ENCODE measurements at regions not wholly inside any gene's neighbourhood (a gene's known extent, or its start where the extent isn't known, plus 50 kb on each side); places are given as distances from the start of the nearest gene placed in this dataset.
"Not testable (repeated sequence)": the region's sequence is repeated elsewhere in the genome, so short reads cannot be mapped to it uniquely, and the experiment has no call there.

DNA sequence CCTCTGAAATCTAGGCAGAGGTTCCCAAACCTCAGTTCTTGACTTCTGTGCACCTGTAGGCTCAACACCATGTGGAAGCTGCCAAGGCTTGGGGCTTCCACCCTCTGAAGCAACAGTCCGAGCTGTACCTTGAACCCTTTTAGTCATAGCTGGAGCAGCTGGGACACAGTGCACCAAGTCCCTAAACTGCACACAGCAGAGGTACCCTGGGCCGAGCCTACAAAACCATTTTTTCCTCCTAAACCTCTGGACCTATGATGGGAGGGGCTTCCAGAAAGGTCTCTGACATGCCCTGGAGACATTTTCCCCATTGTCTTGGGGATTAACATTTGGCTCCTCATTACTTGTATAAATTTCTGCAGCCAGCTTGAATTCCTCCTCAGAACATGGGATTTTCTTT, 168.8 kb downstream of the TLE3 start:
- not testable (repeated sequence) for DNase-seq (ENCODE audit: low spot score)

DNA sequence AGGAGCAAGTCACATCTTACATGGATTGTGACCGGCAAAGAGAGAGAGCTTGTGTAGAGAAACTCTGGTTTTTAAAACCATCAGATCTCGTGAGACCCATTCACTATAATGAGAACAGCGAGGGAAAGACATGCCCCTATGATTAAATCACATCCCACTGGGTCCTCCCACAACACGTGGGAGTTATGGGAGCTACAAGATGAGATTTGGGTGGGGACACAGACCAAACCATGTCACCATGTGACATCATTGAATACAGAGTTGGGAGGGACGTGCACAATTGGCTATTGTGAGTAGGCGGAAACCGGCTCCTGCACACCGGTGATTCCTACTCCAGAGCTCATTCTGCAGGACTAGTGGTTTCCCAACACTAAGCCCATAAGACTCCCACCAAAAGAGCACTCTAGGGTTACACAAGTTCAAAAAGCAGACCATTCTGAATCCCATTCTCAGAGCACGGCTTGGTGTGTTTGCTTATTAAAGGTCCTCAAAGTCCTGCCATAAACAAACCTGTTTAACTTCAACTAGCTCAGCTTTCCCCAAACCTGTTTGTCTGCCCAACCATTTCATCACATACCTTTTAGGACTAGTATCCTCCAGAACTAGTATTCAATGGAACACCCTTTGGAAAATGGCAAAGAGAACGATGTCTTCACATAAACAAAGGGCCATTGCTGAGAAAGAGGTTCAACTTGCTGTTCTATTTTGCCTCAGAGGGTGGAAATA, 167.6 kb downstream of the TLE3 start:
- no peak for DNase-seq (ENCODE audit: low spot score)

DNA sequence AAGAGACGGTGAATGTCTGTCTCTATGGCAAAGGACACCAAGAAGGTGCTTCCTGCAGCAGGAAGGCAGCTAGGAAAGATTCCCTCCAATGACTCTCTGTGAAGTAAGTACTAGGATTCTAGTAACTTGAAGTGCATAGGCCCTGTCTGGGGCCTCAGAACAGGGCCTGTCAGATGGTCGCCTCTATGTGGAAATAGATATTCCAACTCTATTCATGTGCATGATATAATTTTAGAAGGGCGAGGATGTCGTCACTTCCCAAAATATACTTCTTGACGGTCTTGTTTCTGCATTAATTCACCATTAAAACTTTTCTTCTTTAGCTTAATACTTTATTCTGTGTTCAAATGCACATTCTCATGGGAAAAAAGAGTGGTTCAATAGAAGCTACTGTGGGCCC, 167.0 kb downstream of the TLE3 start:
- no peak for DNase-seq (ENCODE audit: low spot score)

GRCh38 chr15:69931156-69931555, 166.6 kb downstream of the TLE3 start:
- no peak for DNase-seq (ENCODE audit: low spot score)

- DNase-seq (ENCODE audit: low spot score), result no peak
Measured at GRCh38 chr15:69934607-69935006, 163.1 kb downstream of the TLE3 start.

GRCh38 chr15:69939513-69940440, 157.9 kb downstream of the TLE3 start:
- DNase-seq (ENCODE audit: low spot score), result no peak

GRCh38 chr15:69940441-69941300, 157.0 kb downstream of the TLE3 start:
- no peak for DNase-seq (ENCODE audit: low spot score)

DNA sequence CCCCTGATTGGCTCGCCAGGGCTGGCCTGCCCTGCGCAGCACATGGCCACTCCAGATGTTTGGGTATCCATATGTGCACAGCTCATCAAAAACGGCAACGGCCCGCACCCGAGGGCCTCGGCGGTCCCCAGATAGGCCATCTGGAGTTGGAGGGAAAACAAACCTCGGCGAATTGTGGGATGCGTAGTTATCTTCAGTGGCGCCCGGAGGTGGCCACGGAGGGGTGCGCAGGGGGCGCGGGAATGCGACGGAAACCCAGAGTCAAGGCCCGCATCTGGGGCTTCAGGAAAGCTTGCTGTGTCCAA, 156.5 kb downstream of the TLE3 start:
- DNase-seq (ENCODE audit: low spot score), result no peak

- no peak for DNase-seq (ENCODE audit: low spot score)
Measured at GRCh38 chr15:69941706-69942495, 155.8 kb downstream of the TLE3 start.

- no peak for DNase-seq (ENCODE audit: low spot score)
Measured at GRCh38 chr15:69943637-69944036, 154.1 kb downstream of the TLE3 start.

DNA sequence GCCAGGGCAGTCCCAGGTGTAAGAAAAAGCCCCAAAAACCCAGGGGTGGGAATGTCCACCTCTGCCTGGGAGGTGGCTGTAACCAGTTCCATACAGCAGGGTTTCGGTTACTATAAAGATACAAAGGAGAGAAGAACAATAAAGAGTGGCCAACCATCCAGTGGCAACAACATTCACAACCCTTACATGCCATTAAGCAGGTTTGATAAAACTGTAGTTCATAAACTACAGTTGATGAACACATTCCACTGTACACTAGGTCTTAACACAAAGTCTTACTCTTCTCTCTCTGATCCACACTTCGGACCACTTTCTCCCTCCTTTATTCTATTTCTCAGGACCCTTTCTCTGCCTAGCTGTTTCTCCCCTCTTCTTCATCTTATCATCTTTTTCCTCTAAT, 152.0 kb downstream of the TLE3 start:
- DNase-seq (ENCODE audit: low spot score), result no peak

GRCh38 chr15:69946870-69947269, 150.8 kb downstream of the TLE3 start:
- DNase-seq (ENCODE audit: low spot score), result no peak

GRCh38 chr15:69947394-69947793, 150.3 kb downstream of the TLE3 start:
- DNase-seq (ENCODE audit: low spot score), result no peak

- DNase-seq (ENCODE audit: low spot score), result no peak
Measured at GRCh38 chr15:69949485-69949884, 148.2 kb downstream of the TLE3 start.

- DNase-seq (ENCODE audit: low spot score), result no peak
Measured at GRCh38 chr15:69951256-69951897, 146.3 kb downstream of the TLE3 start.

DNA sequence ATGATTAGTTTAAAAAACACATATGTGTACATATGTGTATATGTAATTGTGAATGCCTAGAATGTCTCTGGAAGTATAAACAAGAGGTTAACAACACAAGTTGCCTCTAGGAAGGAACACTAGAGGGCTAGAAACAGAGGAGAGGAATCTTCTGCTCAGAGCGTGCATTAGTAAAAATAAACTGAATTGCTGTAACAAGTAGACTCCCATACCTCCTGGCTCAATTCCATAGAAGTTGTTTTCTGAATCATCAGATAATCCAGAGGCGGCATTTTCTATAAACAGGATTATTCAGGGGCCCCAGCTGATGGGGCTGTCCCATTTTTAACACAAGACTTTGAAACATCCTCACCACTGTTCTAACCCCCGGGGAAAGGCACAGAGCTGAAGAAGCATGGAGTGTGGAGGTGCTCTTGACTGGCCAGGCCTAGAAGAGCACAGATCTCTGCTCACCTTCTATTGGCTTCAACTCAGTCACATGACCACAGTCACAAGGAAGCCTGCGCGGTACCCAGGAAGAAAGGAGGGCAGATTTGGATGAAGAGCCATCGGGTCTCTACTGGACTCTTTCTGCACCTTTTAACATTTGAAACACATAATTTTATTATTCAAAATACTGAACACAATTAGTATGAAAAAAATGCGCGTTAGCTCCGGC, 145.7 kb downstream of the TLE3 start:
- no peak for DNase-seq (ENCODE audit: low spot score)

DNA sequence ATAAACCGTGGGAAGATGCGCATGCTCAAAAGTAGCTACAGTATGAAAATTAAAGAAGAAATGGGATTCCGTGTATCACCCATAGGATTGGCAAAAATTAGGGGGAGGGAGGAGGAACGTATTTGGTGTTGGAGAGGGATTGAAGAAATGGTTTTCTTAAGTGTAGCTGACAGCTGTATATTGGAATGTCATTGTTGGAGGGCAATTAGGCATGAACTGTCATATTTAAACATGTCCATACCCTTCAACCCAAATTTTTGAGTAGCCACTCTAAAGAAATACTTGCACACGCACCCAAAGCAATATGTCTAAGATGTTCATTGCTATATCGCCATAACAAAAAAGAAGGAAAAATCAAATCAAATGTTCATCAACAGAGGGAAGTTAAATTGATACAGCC, 144.7 kb downstream of the TLE3 start:
- no peak for DNase-seq (ENCODE audit: low spot score)

GRCh38 chr15:69953816-69954215, 143.9 kb downstream of the TLE3 start:
- DNase-seq (ENCODE audit: low spot score), result no peak

- DNase-seq (ENCODE audit: low spot score), result no peak
Measured at GRCh38 chr15:69954666-69955065, 143.1 kb downstream of the TLE3 start.

DNA sequence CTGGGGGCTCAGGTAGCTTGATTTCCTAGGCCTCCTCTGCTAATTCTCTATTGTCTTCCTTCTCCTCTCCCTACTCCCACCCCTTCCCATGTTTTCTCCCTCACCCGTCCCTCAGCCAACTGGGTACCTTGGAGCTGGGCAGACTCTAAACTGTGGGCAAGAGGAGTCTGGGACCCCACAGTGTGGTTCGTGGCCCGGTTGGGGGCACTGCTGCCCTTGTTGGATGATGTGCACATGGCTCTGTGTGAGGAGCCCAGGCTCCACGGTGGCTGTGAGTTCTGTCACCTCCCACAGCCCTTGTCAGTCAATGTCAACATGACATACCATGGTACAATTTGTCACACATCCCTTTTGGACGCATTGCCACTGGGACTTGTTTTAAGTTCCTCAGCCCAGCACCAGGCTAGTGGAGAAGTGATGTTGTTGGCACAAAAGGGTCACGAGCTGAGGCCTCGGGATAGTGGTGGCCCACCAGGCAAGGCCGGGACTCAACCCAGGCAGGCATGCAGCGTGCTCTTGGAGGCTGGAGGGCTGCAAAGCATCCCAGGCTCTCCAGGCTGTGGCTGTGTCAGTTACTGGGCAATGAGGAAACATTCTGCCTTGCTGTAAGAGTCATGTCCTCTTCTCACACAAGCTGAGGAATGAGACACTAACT, 142.3 kb downstream of the TLE3 start:
- no peak for DNase-seq (ENCODE audit: low spot score)
